Glutamatergic neuron (in vitro differentiated cells): ENCODE measurements at regions not wholly inside any gene's neighbourhood (a gene's known extent, or its start where the extent isn't known, plus 50 kb on each side); places are given as distances from the start of the nearest gene placed in this dataset.
A peak's percentile ranks its signal among the peaks of the same experiment; 100 is the strongest.

Source experiments
- DNase-seq: peaks from one replicate; pipeline ENCODE4 v3.0.0; 2022
- H3K27ac Mint-ChIP-seq: one replicate; pipeline ENCODE4 v1.8.0; 2020; ENCODE audit warnings: mild to moderate bottlenecking, mixed read lengths, inconsistent platforms; ENCODE audit not compliant: unreplicated experiment
- H3K27me3 Mint-ChIP-seq: one replicate; pipeline ENCODE4 v1.8.0; 2020; ENCODE audit warnings: mild to moderate bottlenecking, moderate library complexity, mixed read lengths, inconsistent platforms; ENCODE audit not compliant: unreplicated experiment
- H3K36me3 Mint-ChIP-seq: one replicate; pipeline ENCODE4 v1.8.0; 2020; ENCODE audit warnings: mild to moderate bottlenecking, mixed read lengths, inconsistent platforms; ENCODE audit not compliant: unreplicated experiment
- H3K4me1 Mint-ChIP-seq: one replicate; pipeline ENCODE4 v1.8.0; 2020; ENCODE audit warnings: mild to moderate bottlenecking, low read depth, mixed read lengths, inconsistent platforms; ENCODE audit not compliant: unreplicated experiment
- H3K4me3 Mint-ChIP-seq: one replicate; pipeline ENCODE4 v1.8.0; 2020; ENCODE audit warnings: mild to moderate bottlenecking, mixed read lengths, inconsistent platforms; ENCODE audit not compliant: unreplicated experiment
- H3K9me3 Mint-ChIP-seq: one replicate; pipeline ENCODE4 v1.8.0; 2020; ENCODE audit warnings: mild to moderate bottlenecking, moderate library complexity, mixed read lengths, inconsistent platforms; ENCODE audit not compliant: unreplicated experiment
- CTCF ChIP-seq: fragments of 200-600 bp; sonication (generic); IDR thresholded peaks from one replicate; pipeline ENCODE4 v1.5.0; 2021; ENCODE audit not compliant: partially characterized antibody, unreplicated experiment

- H3K36me3 Mint-ChIP-seq = no peaks in the 10 kb centered on the region
- H3K9me3 Mint-ChIP-seq = no peaks in the 10 kb centered on the region
- TF ChIP-seq CTCF = no peak
- H3K27ac Mint-ChIP-seq = no peak overlapping the region
- H3K4me1 Mint-ChIP-seq = no peaks in the 10 kb centered on the region
- H3K27me3 Mint-ChIP-seq = no peaks in the 10 kb centered on the region
- DNase-seq = no peak
- H3K4me3 Mint-ChIP-seq = no peak overlapping the region
Measured at GRCh38 chr1:199101635-199102034, 462.8 kb downstream of the PTPRC start.

- no peak for TF ChIP-seq CTCF
- Mint-ChIP-seq H3K4me3 (no peak overlapping the region), H3K27ac (no peak overlapping the region), H3K4me1 (no peaks in the 10 kb centered on the region), H3K27me3 (no peaks in the 10 kb centered on the region), H3K9me3 (no peaks in the 10 kb centered on the region), H3K36me3 (no peaks in the 10 kb centered on the region)
- no peak for DNase-seq
Measured at GRCh38 chr1:199102239-199102638, 463.4 kb downstream of the PTPRC start.

- H3K4me3 Mint-ChIP-seq = no peak overlapping the region
- no peak overlapping the region for H3K27ac Mint-ChIP-seq
Measured at GRCh38 chr1:199109160-199109559, 470.3 kb downstream of the PTPRC start.

GRCh38 chr1:199112365-199112764 is 473.5 kb downstream of the PTPRC start:
- no peak for DNase-seq
- no peaks in the 10 kb centered on the region for H3K27me3 Mint-ChIP-seq
- H3K9me3 Mint-ChIP-seq = no peaks in the 10 kb centered on the region
- no peaks in the 10 kb centered on the region for H3K36me3 Mint-ChIP-seq
- no peak for TF ChIP-seq CTCF
- no peak overlapping the region for H3K4me3 Mint-ChIP-seq
- H3K4me1 Mint-ChIP-seq = no peaks in the 10 kb centered on the region
- no peak overlapping the region for H3K27ac Mint-ChIP-seq

More at GRCh38 chr1:199109160-199109559, 470.3 kb downstream of the PTPRC start:
- no peaks in the 10 kb centered on the region for H3K9me3 Mint-ChIP-seq
- no peak for TF ChIP-seq CTCF
- no peaks in the 10 kb centered on the region for H3K4me1 Mint-ChIP-seq
- H3K27me3 Mint-ChIP-seq = no peaks in the 10 kb centered on the region
- H3K36me3 Mint-ChIP-seq = no peaks in the 10 kb centered on the region
- DNase-seq = no peak

GRCh38 chr1:199113265-199113869 is 474.5 kb downstream of the PTPRC start:
- Mint-ChIP-seq H3K27me3 (no peaks in the 10 kb centered on the region), H3K9me3 (no peaks in the 10 kb centered on the region), H3K4me3 (no peak overlapping the region), H3K4me1 (no peaks in the 10 kb centered on the region), H3K27ac (no peak overlapping the region), H3K36me3 (no peaks in the 10 kb centered on the region)
- peak; percentile 60 for DNase-seq
- peak; percentile 83 for TF ChIP-seq CTCF
